ENCODE measurements at regions not wholly inside any gene's neighbourhood (a gene's known extent, or its start where the extent isn't known, plus 50 kb on each side); places are given as distances from the start of the nearest gene placed in this dataset.

DNA sequence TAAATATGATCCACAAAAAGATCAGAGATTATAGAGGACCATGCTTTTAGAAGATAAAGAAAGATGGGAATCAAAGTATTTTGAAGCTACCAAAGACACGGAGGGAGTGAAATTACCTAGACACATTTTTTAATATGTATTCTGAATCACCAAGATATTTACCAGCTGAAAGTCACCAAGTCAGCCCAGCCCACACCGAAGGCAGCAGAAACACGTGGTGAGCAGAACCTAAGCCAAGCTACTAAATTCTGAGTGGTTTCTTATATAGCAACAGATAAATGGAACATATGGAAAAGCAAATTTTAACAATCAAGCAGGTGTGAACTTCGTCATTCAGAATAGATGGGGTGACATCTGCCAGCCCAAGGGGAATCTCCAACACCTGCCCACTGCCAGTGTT, 134.7 kb upstream of the AKR1E2 start:
- no peak for TF ChIP-seq POLR2A (IDR thresholded peaks at IDR 0.05)
- TF ChIP-seq, protein P1, sequence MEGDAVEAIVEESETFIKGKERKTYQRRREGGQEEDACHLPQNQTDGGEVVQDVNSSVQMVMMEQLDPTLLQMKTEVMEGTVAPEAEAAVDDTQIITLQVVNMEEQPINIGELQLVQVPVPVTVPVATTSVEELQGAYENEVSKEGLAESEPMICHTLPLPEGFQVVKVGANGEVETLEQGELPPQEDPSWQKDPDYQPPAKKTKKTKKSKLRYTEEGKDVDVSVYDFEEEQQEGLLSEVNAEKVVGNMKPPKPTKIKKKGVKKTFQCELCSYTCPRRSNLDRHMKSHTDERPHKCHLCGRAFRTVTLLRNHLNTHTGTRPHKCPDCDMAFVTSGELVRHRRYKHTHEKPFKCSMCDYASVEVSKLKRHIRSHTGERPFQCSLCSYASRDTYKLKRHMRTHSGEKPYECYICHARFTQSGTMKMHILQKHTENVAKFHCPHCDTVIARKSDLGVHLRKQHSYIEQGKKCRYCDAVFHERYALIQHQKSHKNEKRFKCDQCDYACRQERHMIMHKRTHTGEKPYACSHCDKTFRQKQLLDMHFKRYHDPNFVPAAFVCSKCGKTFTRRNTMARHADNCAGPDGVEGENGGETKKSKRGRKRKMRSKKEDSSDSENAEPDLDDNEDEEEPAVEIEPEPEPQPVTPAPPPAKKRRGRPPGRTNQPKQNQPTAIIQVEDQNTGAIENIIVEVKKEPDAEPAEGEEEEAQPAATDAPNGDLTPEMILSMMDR (IDR thresholded peaks at IDR 0.05), result no peak

All from thyroid gland (tissue), 4 donors.